SK-N-MC (cell line): ENCODE measurements at regions not wholly inside any gene's neighbourhood (a gene's known extent, or its start where the extent isn't known, plus 50 kb on each side); places are given as distances from the start of the nearest gene placed in this dataset.

Experiments used
- EZH2 ChIP-seq: fragments of 200-600 bp; sonication (generic); IDR thresholded peaks from one replicate; pipeline ENCODE4 v1.6.1; 2017; ENCODE audit warnings: antibody characterized with exemption
- FOXP2 ChIP-seq: optimal IDR thresholded peaks from 2 replicates; pipeline ENCODE3; 2011; ENCODE audit warnings: mild to moderate bottlenecking, moderate library complexity; ENCODE audit not compliant: insufficient read depth; ENCODE audit errors: extremely low read length, control extremely low read depth
- POLR2AphosphoS5 ChIP-seq: IDR thresholded peaks from 2 replicates; pipeline ENCODE4 v1.6.1; 2012; ENCODE audit warnings: mild to moderate bottlenecking, low read depth, low read length, borderline replicate concordance

GRCh38 chr2:2812117-2812516, 481.0 kb upstream of the MYT1L start:
- no peak for TF ChIP-seq EZH2
- TF ChIP-seq POLR2AphosphoS5 = no peak
- no peak for TF ChIP-seq FOXP2
